HL-60 (cell line): ENCODE measurements at regions not wholly inside any gene's neighbourhood (a gene's known extent, or its start where the extent isn't known, plus 50 kb on each side); places are given as distances from the start of the nearest gene placed in this dataset.
"Not testable (repeated sequence)": the region's sequence is repeated elsewhere in the genome, so short reads cannot be mapped to it uniquely, and the experiment has no call there.

Experiments
- DNase-seq, 2 experiments: peaks; one replicate each; pipeline ENCODE4 v3.0.0-alpha.2; 2010 to 2020; ENCODE audit warnings: low read depth in 1 of 2, low spot score in 1 of 2
- H3K27ac ChIP-seq: fragments of 250-450 bp; sonication (Bioruptor Pico); replicated peaks from 2 replicates; pipeline ENCODE4 v1.5.1; 2020; ENCODE audit warnings: mild to moderate bottlenecking, moderate library complexity
- H3K27me3 ChIP-seq: fragments of 250-450 bp; sonication (Bioruptor Pico); 2 replicates; pipeline ENCODE4 v1.5.1; 2021; ENCODE audit warnings: mild to moderate bottlenecking, moderate library complexity; ENCODE audit not compliant: insufficient read depth, poor library complexity, severe bottlenecking
- H3K4me3 ChIP-seq: replicated peaks from 2 replicates; pipeline ENCODE4 v1.5.1; 2011; ENCODE audit warnings: mild to moderate bottlenecking, control low read depth, low read length; ENCODE audit not compliant: insufficient read depth
- CTCF ChIP-seq: IDR thresholded peaks from one replicate; pipeline ENCODE4 v1.5.1; 2011; ENCODE audit warnings: low read length, control low read depth, inconsistent platforms; ENCODE audit not compliant: insufficient read depth
- GABPA ChIP-seq: IDR thresholded peaks from 2 replicates; pipeline ENCODE4 v1.6.1; 2012; ENCODE audit warnings: low read depth
- POLR2AphosphoS5 ChIP-seq: IDR thresholded peaks from 2 replicates; pipeline ENCODE4 v1.6.1; 2012; ENCODE audit warnings: low read depth
- REST ChIP-seq: IDR thresholded peaks from 2 replicates; pipeline ENCODE4 v1.6.1; 2012; ENCODE audit warnings: low read depth; ENCODE audit not compliant: insufficient replicate concordance
- SPI1 ChIP-seq: IDR thresholded peaks from 2 replicates; pipeline ENCODE4 v1.6.1; 2012; ENCODE audit warnings: low read depth, mild to moderate bottlenecking, borderline replicate concordance

DNA sequence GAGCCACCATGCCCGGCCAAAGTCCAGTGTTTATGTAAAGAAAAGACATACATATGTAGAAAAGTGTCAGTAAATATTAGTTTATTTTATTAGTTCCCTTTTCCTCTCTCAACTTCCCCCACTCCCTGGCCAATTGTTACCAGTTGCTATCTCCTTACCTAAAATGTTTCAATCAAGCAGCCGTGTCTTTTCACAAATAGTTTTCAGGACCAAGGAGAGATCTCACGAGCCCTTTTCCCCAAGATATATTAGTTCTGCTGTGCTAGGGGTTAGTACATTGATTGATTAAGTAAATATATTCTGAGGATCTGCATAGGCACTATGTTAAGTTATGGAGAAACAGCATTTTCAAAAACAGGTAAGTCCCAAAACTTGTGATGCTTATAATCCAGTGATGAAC, 87.4 kb downstream of the ZIC4 start:
- H3K27ac ChIP-seq = no peak overlapping the region
- H3K27me3 ChIP-seq = no peaks in the 10 kb centered on the region
- DNase-seq = no peak
- TF ChIP-seq POLR2AphosphoS5 (no peak), GABPA (no peak), CTCF (no peak), REST (peak; percentile 81)
- no peak overlapping the region for H3K4me3 ChIP-seq

DNA sequence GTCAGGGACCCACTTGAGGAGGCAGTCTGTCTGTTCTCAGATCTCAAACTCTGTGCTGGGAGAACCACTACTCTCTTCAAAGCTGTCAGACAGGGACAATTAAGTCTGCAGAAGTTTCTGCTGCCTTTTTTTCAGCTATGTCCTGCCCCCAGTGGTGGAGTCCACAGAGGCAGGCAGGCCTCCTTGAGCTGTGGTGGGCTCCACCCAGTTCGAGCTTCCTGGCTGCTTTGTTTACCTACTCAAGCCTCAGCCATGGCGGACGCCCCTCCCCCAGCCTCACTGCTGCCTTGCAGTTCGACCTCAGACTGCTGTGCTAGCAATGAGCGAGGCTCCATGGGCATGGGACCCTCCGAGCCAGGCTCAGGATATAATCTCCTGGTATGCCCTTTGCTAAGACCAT, 89.3 kb downstream of the ZIC4 start:
- not testable (repeated sequence) for DNase-seq, H3K27ac ChIP-seq, H3K4me3 ChIP-seq, H3K27me3 ChIP-seq

GRCh38 chr3:147313513-147313912, 92.8 kb downstream of the ZIC4 start:
- no peak overlapping the region for H3K27ac ChIP-seq
- TF ChIP-seq POLR2AphosphoS5 = no peak
- TF ChIP-seq REST = no peak
- TF ChIP-seq SPI1 = no peak
- DNase-seq = no peak
- no peak overlapping the region for H3K4me3 ChIP-seq
- H3K27me3 ChIP-seq = no peaks in the 10 kb centered on the region

GRCh38 chr3:147312786-147313280, 93.5 kb downstream of the ZIC4 start:
- no peak overlapping the region for H3K4me3 ChIP-seq
- no peak for TF ChIP-seq REST
- no peak for TF ChIP-seq GABPA
- no peak for TF ChIP-seq POLR2AphosphoS5
- no peak for TF ChIP-seq SPI1
- no peak for TF ChIP-seq CTCF
- H3K27me3 ChIP-seq = no peaks in the 10 kb centered on the region
- no peak overlapping the region for H3K27ac ChIP-seq
- DNase-seq = no peak
